ENCODE measurements at regions not wholly inside any gene's neighbourhood (a gene's known extent, or its start where the extent isn't known, plus 50 kb on each side); places are given as distances from the start of the nearest gene placed in this dataset.

- no peaks in the 10 kb centered on the region for H3K4me1 ChIP-seq (ENCODE audit: control insufficient read depth, insufficient read depth, low read length)
- no peaks in the 10 kb centered on the region for H3K36me3 ChIP-seq (ENCODE audit: control insufficient read depth in 2 of 2, insufficient read depth in 2 of 2, low read length in 2 of 2)
- H3K27ac ChIP-seq (ENCODE audit: low read length) = no peak overlapping the region
- no peak overlapping the region for H3K4me3 ChIP-seq (ENCODE audit: low read length in 2 of 2)
- H3K9me3 ChIP-seq (ENCODE audit: control insufficient read depth in 2 of 2, low read length in 2 of 2) = no peaks in the 10 kb centered on the region
- no peaks in the 10 kb centered on the region for H3K27me3 ChIP-seq (ENCODE audit: control insufficient read depth in 1 of 2, insufficient read depth in 2 of 2, low read length in 2 of 2)
- H3K9ac ChIP-seq (ENCODE audit: low read length in 2 of 2) = no peak overlapping the region
These were observed 149.7 kb downstream of the CAAP1 start for GRCh38 chr9:26742828-26743476.

- Histone ChIP-seq H3K36me3 (ENCODE audit: control insufficient read depth in 2 of 2, insufficient read depth in 2 of 2, low read length in 2 of 2) (no peaks in the 10 kb centered on the region), H3K27me3 (ENCODE audit: control insufficient read depth in 1 of 2, insufficient read depth in 2 of 2, low read length in 2 of 2) (no peaks in the 10 kb centered on the region), H3K4me1 (ENCODE audit: control insufficient read depth, insufficient read depth, low read length) (no peaks in the 10 kb centered on the region), H3K27ac (ENCODE audit: low read length) (no peak overlapping the region), H3K4me3 (ENCODE audit: low read length in 2 of 2) (no peak overlapping the region), H3K9me3 (ENCODE audit: control insufficient read depth in 2 of 2, low read length in 2 of 2) (no peaks in the 10 kb centered on the region), H3K9ac (ENCODE audit: low read length in 2 of 2) (no peak overlapping the region)
These were observed 157.4 kb downstream of the CAAP1 start for GRCh38 chr9:26735160-26735559.

- Histone ChIP-seq H3K9me3 (ENCODE audit: control insufficient read depth in 2 of 2, low read length in 2 of 2) (no peaks in the 10 kb centered on the region), H3K4me1 (ENCODE audit: control insufficient read depth, insufficient read depth, low read length) (no peaks in the 10 kb centered on the region), H3K27me3 (ENCODE audit: control insufficient read depth in 1 of 2, insufficient read depth in 2 of 2, low read length in 2 of 2) (no peaks in the 10 kb centered on the region), H3K36me3 (ENCODE audit: control insufficient read depth in 2 of 2, insufficient read depth in 2 of 2, low read length in 2 of 2) (no peaks in the 10 kb centered on the region), H3K27ac (ENCODE audit: low read length) (no peak overlapping the region), H3K9ac (ENCODE audit: low read length in 2 of 2) (no peak overlapping the region), H3K4me3 (ENCODE audit: low read length in 2 of 2) (no peak overlapping the region)
These were observed 163.4 kb downstream of the CAAP1 start for GRCh38 chr9:26729187-26729586.

- Histone ChIP-seq H3K27ac (ENCODE audit: low read length) (no peak overlapping the region), H3K4me1 (ENCODE audit: control insufficient read depth, insufficient read depth, low read length) (no peaks in the 10 kb centered on the region), H3K36me3 (ENCODE audit: control insufficient read depth in 2 of 2, insufficient read depth in 2 of 2, low read length in 2 of 2) (no peaks in the 10 kb centered on the region), H3K9me3 (ENCODE audit: control insufficient read depth in 2 of 2, low read length in 2 of 2) (no peaks in the 10 kb centered on the region), H3K27me3 (ENCODE audit: control insufficient read depth in 1 of 2, insufficient read depth in 2 of 2, low read length in 2 of 2) (no peaks in the 10 kb centered on the region), H3K9ac (ENCODE audit: low read length in 2 of 2) (no peak overlapping the region), H3K4me3 (ENCODE audit: low read length in 2 of 2) (no peak overlapping the region)
These were observed 165.1 kb downstream of the CAAP1 start for GRCh38 chr9:26727471-26727870.

- Histone ChIP-seq H3K9ac (ENCODE audit: low read length in 2 of 2) (no peak overlapping the region), H3K4me1 (ENCODE audit: control insufficient read depth, insufficient read depth, low read length) (no peaks in the 10 kb centered on the region), H3K9me3 (ENCODE audit: control insufficient read depth in 2 of 2, low read length in 2 of 2) (no peaks in the 10 kb centered on the region), H3K27me3 (ENCODE audit: control insufficient read depth in 1 of 2, insufficient read depth in 2 of 2, low read length in 2 of 2) (no peaks in the 10 kb centered on the region), H3K36me3 (ENCODE audit: control insufficient read depth in 2 of 2, insufficient read depth in 2 of 2, low read length in 2 of 2) (no peaks in the 10 kb centered on the region), H3K4me3 (ENCODE audit: low read length in 2 of 2) (no peak overlapping the region), H3K27ac (ENCODE audit: low read length) (no peak overlapping the region)
These were observed 167.0 kb downstream of the CAAP1 start for GRCh38 chr9:26725573-26725972.

GRCh38 chr9:26723486-26723885 lies 169.1 kb downstream of the CAAP1 start:
- H3K9me3 ChIP-seq (ENCODE audit: control insufficient read depth in 2 of 2, low read length in 2 of 2) = no peaks in the 10 kb centered on the region
- no peak overlapping the region for H3K4me3 ChIP-seq (ENCODE audit: low read length in 2 of 2)
- H3K4me1 ChIP-seq (ENCODE audit: control insufficient read depth, insufficient read depth, low read length) = no peaks in the 10 kb centered on the region
- no peak overlapping the region for H3K27ac ChIP-seq (ENCODE audit: low read length)
- no peak overlapping the region for H3K9ac ChIP-seq (ENCODE audit: low read length in 2 of 2)
- H3K36me3 ChIP-seq (ENCODE audit: control insufficient read depth in 2 of 2, insufficient read depth in 2 of 2, low read length in 2 of 2) = no peaks in the 10 kb centered on the region
- no peaks in the 10 kb centered on the region for H3K27me3 ChIP-seq (ENCODE audit: control insufficient read depth in 1 of 2, insufficient read depth in 2 of 2, low read length in 2 of 2)

GRCh38 chr9:26722755-26723154 lies 169.8 kb downstream of the CAAP1 start:
- Histone ChIP-seq H3K4me3 (ENCODE audit: low read length in 2 of 2) (no peak overlapping the region), H3K27ac (ENCODE audit: low read length) (no peak overlapping the region), H3K27me3 (ENCODE audit: control insufficient read depth in 1 of 2, insufficient read depth in 2 of 2, low read length in 2 of 2) (no peaks in the 10 kb centered on the region), H3K36me3 (ENCODE audit: control insufficient read depth in 2 of 2, insufficient read depth in 2 of 2, low read length in 2 of 2) (no peaks in the 10 kb centered on the region), H3K4me1 (ENCODE audit: control insufficient read depth, insufficient read depth, low read length) (no peaks in the 10 kb centered on the region), H3K9ac (ENCODE audit: low read length in 2 of 2) (no peak overlapping the region), H3K9me3 (ENCODE audit: control insufficient read depth in 2 of 2, low read length in 2 of 2) (no peaks in the 10 kb centered on the region)

GRCh38 chr9:26710008-26710407 lies 182.6 kb downstream of the CAAP1 start:
- H3K4me3 ChIP-seq (ENCODE audit: low read length in 2 of 2) = no peak overlapping the region
- H3K27me3 ChIP-seq (ENCODE audit: control insufficient read depth in 1 of 2, insufficient read depth in 2 of 2, low read length in 2 of 2) = no peaks in the 10 kb centered on the region
- no peaks in the 10 kb centered on the region for H3K4me1 ChIP-seq (ENCODE audit: control insufficient read depth, insufficient read depth, low read length)
- no peak overlapping the region for H3K9ac ChIP-seq (ENCODE audit: low read length in 2 of 2)
- no peak overlapping the region for H3K27ac ChIP-seq (ENCODE audit: low read length)
- H3K9me3 ChIP-seq (ENCODE audit: control insufficient read depth in 2 of 2, low read length in 2 of 2) = no peaks in the 10 kb centered on the region
- no peaks in the 10 kb centered on the region for H3K36me3 ChIP-seq (ENCODE audit: control insufficient read depth in 2 of 2, insufficient read depth in 2 of 2, low read length in 2 of 2)

GRCh38 chr9:26706223-26706622 lies 186.4 kb downstream of the CAAP1 start:
- H3K9me3 ChIP-seq (ENCODE audit: control insufficient read depth in 2 of 2, low read length in 2 of 2) = no peaks in the 10 kb centered on the region
- H3K36me3 ChIP-seq (ENCODE audit: control insufficient read depth in 2 of 2, insufficient read depth in 2 of 2, low read length in 2 of 2) = no peaks in the 10 kb centered on the region
- no peak overlapping the region for H3K9ac ChIP-seq (ENCODE audit: low read length in 2 of 2)
- no peak overlapping the region for H3K27ac ChIP-seq (ENCODE audit: low read length)
- H3K4me1 ChIP-seq (ENCODE audit: control insufficient read depth, insufficient read depth, low read length) = no peaks in the 10 kb centered on the region
- H3K27me3 ChIP-seq (ENCODE audit: control insufficient read depth in 1 of 2, insufficient read depth in 2 of 2, low read length in 2 of 2) = no peaks in the 10 kb centered on the region
- H3K4me3 ChIP-seq (ENCODE audit: low read length in 2 of 2) = no peak overlapping the region

GRCh38 chr9:26695298-26695622 lies 197.3 kb downstream of the CAAP1 start:
- no peak overlapping the region for H3K4me3 ChIP-seq (ENCODE audit: low read length in 2 of 2)
- no peaks in the 10 kb centered on the region for H3K27me3 ChIP-seq (ENCODE audit: control insufficient read depth in 1 of 2, insufficient read depth in 2 of 2, low read length in 2 of 2)
- no peak overlapping the region for H3K27ac ChIP-seq (ENCODE audit: low read length)
- H3K9ac ChIP-seq (ENCODE audit: low read length in 2 of 2) = no peak overlapping the region
- H3K36me3 ChIP-seq (ENCODE audit: control insufficient read depth in 2 of 2, insufficient read depth in 2 of 2, low read length in 2 of 2) = no peaks in the 10 kb centered on the region
- H3K4me1 ChIP-seq (ENCODE audit: control insufficient read depth, insufficient read depth, low read length) = no peaks in the 10 kb centered on the region
- H3K9me3 ChIP-seq (ENCODE audit: control insufficient read depth in 2 of 2, low read length in 2 of 2) = peaks cover 0 to 3% of the 10 kb centered on the region in 2 donors

GRCh38 chr9:26694381-26695297 lies 198.0 kb downstream of the CAAP1 start:
- no peaks in the 10 kb centered on the region for H3K36me3 ChIP-seq (ENCODE audit: control insufficient read depth in 2 of 2, insufficient read depth in 2 of 2, low read length in 2 of 2)
- no peak overlapping the region for H3K4me3 ChIP-seq (ENCODE audit: low read length in 2 of 2)
- no peaks in the 10 kb centered on the region for H3K27me3 ChIP-seq (ENCODE audit: control insufficient read depth in 1 of 2, insufficient read depth in 2 of 2, low read length in 2 of 2)
- no peaks in the 10 kb centered on the region for H3K4me1 ChIP-seq (ENCODE audit: control insufficient read depth, insufficient read depth, low read length)
- no peak overlapping the region for H3K27ac ChIP-seq (ENCODE audit: low read length)
- H3K9ac ChIP-seq (ENCODE audit: low read length in 2 of 2) = no peak overlapping the region
- peaks cover 0 to under 1% of the 10 kb centered on the region in 2 donors for H3K9me3 ChIP-seq (ENCODE audit: control insufficient read depth in 2 of 2, low read length in 2 of 2)
